Left lung (tissue), 4 donors: ENCODE measurements at regions not wholly inside any gene's neighbourhood (a gene's known extent, or its start where the extent isn't known, plus 50 kb on each side); places are given as distances from the start of the nearest gene placed in this dataset.

ENCODE experiments used
- ATAC-seq: fragments of 200-7000 bp; cut with Tn5 transposase; one replicate; pipeline ENCODE4 v1.9.1; 2020; ENCODE audit warnings: moderate library complexity
- DNase-seq, 4 donors: peaks; one replicate each; pipeline ENCODE4 v3.0.0-alpha.2; 2013 to 2020
- H3K27ac ChIP-seq, 2 donors: fragments of 200-600 bp; sonication (generic) in 1 of 2; one replicate each; pipeline versions ENCODE4 v1.5.0 to v1.8.0; 2020 to 2021
- H3K27me3 ChIP-seq, 2 donors: fragments of 200-600 bp; sonication (generic) in 1 of 2; one replicate each; pipeline versions ENCODE4 v1.5.0 to v1.8.0; 2020 to 2021
- H3K36me3 ChIP-seq, 2 donors: fragments of 200-600 bp; sonication (generic) in 1 of 2; one replicate each; pipeline versions ENCODE4 v1.5.0 to v1.8.0; 2020 to 2021
- H3K4me1 ChIP-seq, 2 donors: fragments of 200-600 bp; one replicate each; pipeline ENCODE4 v1.8.0; 2021
- H3K4me3 ChIP-seq, 2 donors: fragments of 200-600 bp; sonication (generic) in 1 of 2; one replicate each; pipeline versions ENCODE4 v1.5.0 to v1.8.0; 2020 to 2021; ENCODE audit warnings: mild to moderate bottlenecking in 1 of 2
- H3K9me3 ChIP-seq, 2 donors: fragments of 200-600 bp; sonication (generic) in 1 of 2; one replicate each; pipeline versions ENCODE4 v1.5.0 to v1.8.0; 2020 to 2021
- intact Hi-C, 2 donors: fragments of 100-400 bp; cut with DNase I; formaldehyde crosslinking; loops; one replicate each; pipeline versions ENCODE4 v1.11.2 to v1.14.2; 2022
- TF ChIP-seq, protein P1 (sequence below), 2 donors: fragments of 200-600 bp; sonication (generic) in 1 of 2; IDR thresholded peaks; one replicate each; pipeline versions ENCODE4 v1.5.0 to v1.8.0; 2021; ENCODE audit warnings: antibody characterized with exemption in 2 of 2
- donor health status: DM: no; HTN: yes; CAD: no.
- donor health status: DM: no; HTN: no; CAD: no.

DNA sequence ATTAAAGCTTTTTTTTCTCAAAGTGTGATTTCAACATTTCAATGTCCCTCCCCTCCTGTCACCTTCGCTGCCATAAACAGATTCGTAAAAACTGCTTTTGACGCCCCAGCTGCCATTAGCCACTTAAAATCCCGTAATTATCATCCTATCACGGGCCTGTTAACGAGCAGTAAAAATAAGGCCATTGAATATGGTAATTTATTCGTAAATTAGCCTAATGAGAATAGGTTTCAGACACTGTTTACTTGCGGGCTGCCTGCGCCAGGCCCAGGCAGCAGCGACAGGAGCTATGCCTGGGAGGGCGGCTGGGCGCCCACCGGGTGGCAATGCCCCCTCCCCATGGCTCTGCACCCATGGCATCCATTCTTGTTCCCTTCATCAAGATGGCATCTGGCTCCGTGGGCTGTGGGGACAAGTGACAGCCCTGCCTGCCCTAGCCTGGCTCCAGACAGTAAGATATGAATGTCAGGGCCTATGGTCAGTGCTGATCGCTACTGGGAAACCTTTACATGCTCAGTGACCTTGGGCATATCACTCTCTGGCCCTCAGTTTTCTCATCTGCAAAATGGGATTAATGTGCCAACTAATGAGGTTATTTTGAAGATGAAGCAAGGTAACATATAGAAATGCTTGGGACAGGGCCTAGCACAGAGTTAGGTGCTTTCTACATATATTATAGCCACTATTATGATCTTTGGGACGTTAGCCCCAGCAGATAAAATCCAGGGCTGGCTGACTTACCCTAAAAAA is 500.8 kb downstream of the MN1 start:
- DNase-seq (no peak), ATAC-seq (no peak)
- H3K4me3 ChIP-seq = no peak overlapping the region
- intact Hi-C loops = no loop called here
- no peaks in the 10 kb centered on the region for H3K9me3 ChIP-seq
- no peaks in the 10 kb centered on the region for H3K4me1 ChIP-seq
- no peaks in the 10 kb centered on the region for H3K36me3 ChIP-seq
- TF ChIP-seq, protein P1, sequence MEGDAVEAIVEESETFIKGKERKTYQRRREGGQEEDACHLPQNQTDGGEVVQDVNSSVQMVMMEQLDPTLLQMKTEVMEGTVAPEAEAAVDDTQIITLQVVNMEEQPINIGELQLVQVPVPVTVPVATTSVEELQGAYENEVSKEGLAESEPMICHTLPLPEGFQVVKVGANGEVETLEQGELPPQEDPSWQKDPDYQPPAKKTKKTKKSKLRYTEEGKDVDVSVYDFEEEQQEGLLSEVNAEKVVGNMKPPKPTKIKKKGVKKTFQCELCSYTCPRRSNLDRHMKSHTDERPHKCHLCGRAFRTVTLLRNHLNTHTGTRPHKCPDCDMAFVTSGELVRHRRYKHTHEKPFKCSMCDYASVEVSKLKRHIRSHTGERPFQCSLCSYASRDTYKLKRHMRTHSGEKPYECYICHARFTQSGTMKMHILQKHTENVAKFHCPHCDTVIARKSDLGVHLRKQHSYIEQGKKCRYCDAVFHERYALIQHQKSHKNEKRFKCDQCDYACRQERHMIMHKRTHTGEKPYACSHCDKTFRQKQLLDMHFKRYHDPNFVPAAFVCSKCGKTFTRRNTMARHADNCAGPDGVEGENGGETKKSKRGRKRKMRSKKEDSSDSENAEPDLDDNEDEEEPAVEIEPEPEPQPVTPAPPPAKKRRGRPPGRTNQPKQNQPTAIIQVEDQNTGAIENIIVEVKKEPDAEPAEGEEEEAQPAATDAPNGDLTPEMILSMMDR (IDR thresholded peaks at IDR 0.05) = no peak
- H3K27ac ChIP-seq = no peak overlapping the region
- peaks cover 12 to 51% of the 10 kb centered on the region in 2 donors for H3K27me3 ChIP-seq

DNA sequence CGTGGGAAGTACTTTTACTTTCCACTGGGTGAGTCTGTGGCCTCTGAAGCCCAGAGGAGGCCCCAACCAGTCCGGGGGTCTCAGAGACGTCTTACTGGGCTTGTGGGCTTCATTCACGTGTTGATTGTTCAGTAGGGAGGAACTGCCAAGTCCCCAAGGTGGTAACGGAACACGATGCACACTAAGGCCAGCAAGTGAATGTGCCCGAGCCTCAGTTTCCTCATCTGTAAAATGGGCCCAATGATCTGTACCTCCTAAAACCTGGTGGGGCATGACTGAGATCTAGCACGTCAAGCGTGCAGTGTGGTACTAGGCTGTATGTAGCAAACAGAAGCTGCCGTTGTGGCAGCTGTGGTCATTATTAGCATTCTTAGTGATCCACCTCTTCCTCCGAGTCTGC is 499.1 kb downstream of the MN1 start:
- Histone ChIP-seq H3K27me3 (peaks cover 4 to 33% of the 10 kb centered on the region in 2 donors), H3K27ac (no peak overlapping the region), H3K4me1 (no peaks in the 10 kb centered on the region), H3K36me3 (no peaks in the 10 kb centered on the region), H3K4me3 (no peak overlapping the region), H3K9me3 (no peaks in the 10 kb centered on the region)
- DNase-seq (no peak), ATAC-seq (no peak)
- intact Hi-C loops = no loop called here
- TF ChIP-seq, protein P1 (IDR thresholded peaks at IDR 0.05) = no peak

- peaks cover 0 to 9% of the 10 kb centered on the region in 2 donors for H3K9me3 ChIP-seq
- no peak for ATAC-seq
- H3K4me3 ChIP-seq = no peak overlapping the region
- H3K27me3 ChIP-seq = peaks cover 4 to 23% of the 10 kb centered on the region in 2 donors
- no peak for DNase-seq
- TF ChIP-seq, protein P1 (IDR thresholded peaks at IDR 0.05) = no peak
- no peaks in the 10 kb centered on the region for H3K36me3 ChIP-seq
- no peaks in the 10 kb centered on the region for H3K4me1 ChIP-seq
- intact Hi-C loops = no loop called here
- H3K27ac ChIP-seq = no peak overlapping the region
Observed at GRCh38 chr22:27303718-27304117, 497.8 kb downstream of the MN1 start.

DNA sequence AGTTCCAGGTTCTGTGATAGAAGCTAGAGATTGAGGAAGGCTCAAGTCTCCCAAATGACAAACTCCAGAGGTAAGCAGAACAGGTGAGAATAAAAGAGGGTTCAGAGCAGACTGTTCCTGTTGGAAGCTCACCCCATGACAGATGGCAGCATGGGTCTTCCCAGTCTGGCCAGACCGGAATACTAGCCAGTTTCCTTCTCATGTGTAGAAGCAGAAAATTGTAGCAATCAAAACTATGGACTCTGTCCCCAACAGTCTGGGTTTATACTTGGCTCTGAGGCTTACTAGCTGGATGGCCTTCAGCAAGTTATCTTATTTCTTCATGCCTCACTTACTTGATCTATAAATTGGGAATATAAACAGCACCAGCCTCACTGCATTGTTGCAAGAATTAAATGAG is 494.8 kb downstream of the MN1 start:
- ATAC-seq (no peak), DNase-seq (no peak)
- H3K27ac ChIP-seq = no peak overlapping the region
- H3K4me3 ChIP-seq = no peak overlapping the region
- no peaks in the 10 kb centered on the region for H3K4me1 ChIP-seq
- TF ChIP-seq, protein P1 (IDR thresholded peaks at IDR 0.05) = no peak
- intact Hi-C loops = no loop called here
- peaks cover 0 to 11% of the 10 kb centered on the region in 2 donors for H3K27me3 ChIP-seq
- H3K9me3 ChIP-seq = peaks cover 0 to 9% of the 10 kb centered on the region in 2 donors
- no peaks in the 10 kb centered on the region for H3K36me3 ChIP-seq

GRCh38 chr22:27307545-27308247 is 493.9 kb downstream of the MN1 start:
- no peaks in the 10 kb centered on the region for H3K4me1 ChIP-seq
- no peak for ATAC-seq

More at GRCh38 chr22:27307545-27308247, 493.9 kb downstream of the MN1 start:
- TF ChIP-seq, protein P1 (IDR thresholded peaks at IDR 0.05) = no peak
- DNase-seq = no peak
- Histone ChIP-seq H3K27me3 (peaks cover 0 to 12% of the 10 kb centered on the region in 2 donors), H3K27ac (no peak overlapping the region), H3K36me3 (no peaks in the 10 kb centered on the region), H3K4me3 (no peak overlapping the region), H3K9me3 (peaks cover 0 to 9% of the 10 kb centered on the region in 2 donors)
- intact Hi-C loops = no loop called here
